OCI-LY1 (cell line): ENCODE measurements at regions not wholly inside any gene's neighbourhood (a gene's known extent, or its start where the extent isn't known, plus 50 kb on each side); places are given as distances from the start of the nearest gene placed in this dataset.

Source experiments
- EZH2 ChIP-seq: fragments of 200-600 bp; sonication (generic), shearing (Covaris generic); IDR thresholded peaks from 2 replicates; pipeline ENCODE4 v1.8.0; 2017; ENCODE audit warnings: borderline replicate concordance, mixed run types, mild to moderate bottlenecking, antibody characterized with exemption, low read length, moderate library complexity, mixed read lengths
- TF ChIP-seq, protein P1 (sequence below): fragments of 200-600 bp; sonication (generic), shearing (Covaris generic); IDR thresholded peaks from 2 replicates; pipeline ENCODE4 v1.5.1; 2017; ENCODE audit warnings: mild to moderate bottlenecking, antibody characterized with exemption, low read length, moderate library complexity, mixed read lengths

DNA sequence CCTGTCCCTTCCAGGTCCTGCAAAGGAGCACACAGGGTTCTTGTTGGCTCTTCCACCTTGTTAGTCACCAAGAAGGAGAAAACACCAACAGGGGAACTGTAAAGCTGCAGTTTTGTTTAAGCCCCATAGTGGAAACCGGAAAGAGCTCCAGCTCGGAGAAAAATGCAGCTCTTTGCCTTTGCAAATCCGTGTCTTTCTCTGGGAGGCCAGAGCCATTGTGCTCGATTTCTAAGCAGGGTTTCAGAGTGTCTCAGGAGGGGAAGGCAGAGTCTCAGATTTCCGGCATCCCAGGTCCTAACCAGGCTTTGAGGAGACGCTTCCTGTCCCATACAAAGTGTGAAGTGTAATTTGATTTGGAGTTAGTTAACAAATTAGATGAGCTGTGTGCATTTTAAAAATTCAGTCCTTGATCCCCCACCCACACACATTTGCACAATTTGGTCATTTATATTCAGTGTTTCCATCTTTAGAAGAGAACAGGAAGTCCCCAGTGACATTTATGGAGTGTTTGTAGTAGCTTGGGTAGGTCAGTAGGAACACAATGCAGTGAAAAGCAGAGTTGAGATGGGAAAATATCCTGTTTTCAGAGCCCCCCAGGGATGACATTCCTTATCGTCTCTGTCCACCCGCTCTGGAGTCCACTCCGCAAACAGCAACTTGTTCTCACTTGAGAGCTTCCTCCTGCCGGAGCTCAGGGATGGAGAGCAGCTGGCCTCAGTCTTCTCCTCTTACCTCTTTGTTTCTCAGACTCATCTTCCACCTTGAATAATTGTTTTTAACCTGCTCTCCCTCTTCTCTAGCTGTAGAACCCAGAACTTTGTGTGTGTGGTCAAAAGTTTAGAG is 331.9 kb downstream of the SEC14L1 start:
- TF ChIP-seq, protein P1, sequence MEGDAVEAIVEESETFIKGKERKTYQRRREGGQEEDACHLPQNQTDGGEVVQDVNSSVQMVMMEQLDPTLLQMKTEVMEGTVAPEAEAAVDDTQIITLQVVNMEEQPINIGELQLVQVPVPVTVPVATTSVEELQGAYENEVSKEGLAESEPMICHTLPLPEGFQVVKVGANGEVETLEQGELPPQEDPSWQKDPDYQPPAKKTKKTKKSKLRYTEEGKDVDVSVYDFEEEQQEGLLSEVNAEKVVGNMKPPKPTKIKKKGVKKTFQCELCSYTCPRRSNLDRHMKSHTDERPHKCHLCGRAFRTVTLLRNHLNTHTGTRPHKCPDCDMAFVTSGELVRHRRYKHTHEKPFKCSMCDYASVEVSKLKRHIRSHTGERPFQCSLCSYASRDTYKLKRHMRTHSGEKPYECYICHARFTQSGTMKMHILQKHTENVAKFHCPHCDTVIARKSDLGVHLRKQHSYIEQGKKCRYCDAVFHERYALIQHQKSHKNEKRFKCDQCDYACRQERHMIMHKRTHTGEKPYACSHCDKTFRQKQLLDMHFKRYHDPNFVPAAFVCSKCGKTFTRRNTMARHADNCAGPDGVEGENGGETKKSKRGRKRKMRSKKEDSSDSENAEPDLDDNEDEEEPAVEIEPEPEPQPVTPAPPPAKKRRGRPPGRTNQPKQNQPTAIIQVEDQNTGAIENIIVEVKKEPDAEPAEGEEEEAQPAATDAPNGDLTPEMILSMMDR, result no peak
- no peak for TF ChIP-seq EZH2
